ENCODE measurements at regions not wholly inside any gene's neighbourhood (a gene's known extent, or its start where the extent isn't known, plus 50 kb on each side); places are given as distances from the start of the nearest gene placed in this dataset.

- TF ChIP-seq, protein P1, sequence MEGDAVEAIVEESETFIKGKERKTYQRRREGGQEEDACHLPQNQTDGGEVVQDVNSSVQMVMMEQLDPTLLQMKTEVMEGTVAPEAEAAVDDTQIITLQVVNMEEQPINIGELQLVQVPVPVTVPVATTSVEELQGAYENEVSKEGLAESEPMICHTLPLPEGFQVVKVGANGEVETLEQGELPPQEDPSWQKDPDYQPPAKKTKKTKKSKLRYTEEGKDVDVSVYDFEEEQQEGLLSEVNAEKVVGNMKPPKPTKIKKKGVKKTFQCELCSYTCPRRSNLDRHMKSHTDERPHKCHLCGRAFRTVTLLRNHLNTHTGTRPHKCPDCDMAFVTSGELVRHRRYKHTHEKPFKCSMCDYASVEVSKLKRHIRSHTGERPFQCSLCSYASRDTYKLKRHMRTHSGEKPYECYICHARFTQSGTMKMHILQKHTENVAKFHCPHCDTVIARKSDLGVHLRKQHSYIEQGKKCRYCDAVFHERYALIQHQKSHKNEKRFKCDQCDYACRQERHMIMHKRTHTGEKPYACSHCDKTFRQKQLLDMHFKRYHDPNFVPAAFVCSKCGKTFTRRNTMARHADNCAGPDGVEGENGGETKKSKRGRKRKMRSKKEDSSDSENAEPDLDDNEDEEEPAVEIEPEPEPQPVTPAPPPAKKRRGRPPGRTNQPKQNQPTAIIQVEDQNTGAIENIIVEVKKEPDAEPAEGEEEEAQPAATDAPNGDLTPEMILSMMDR (conservative IDR thresholded peaks at IDR 0.05): no peak
- no peak for TF ChIP-seq ZFX (IDR thresholded peaks at IDR 0.05)
Observed at GRCh38 chr14:39666386-39666785, 234.2 kb upstream of the FBXO33 start.

Data from C4-2B (cell line).